Smooth muscle cell (in vitro differentiated cells): ENCODE measurements at regions not wholly inside any gene's neighbourhood (a gene's known extent, or its start where the extent isn't known, plus 50 kb on each side); places are given as distances from the start of the nearest gene placed in this dataset.

Source experiments
- DNase-seq: peaks from one replicate; lab custom pipeline; 2025; ENCODE audit not compliant: unreplicated experiment; lab: John Stamatoyannopoulos, UW
- H2AFZ ChIP-seq: fragments of 200-600 bp; sonication (generic); 2 replicates; pipeline ENCODE4 v1.6.0; 2016; ENCODE audit warnings: antibody characterized with exemption, low read depth, mild to moderate bottlenecking
- H3F3A ChIP-seq: fragments of 200-600 bp; sonication (generic); 2 replicates; pipeline ENCODE4 v1.6.0; 2017; ENCODE audit warnings: antibody characterized with exemption, low read depth
- H3K27ac ChIP-seq: fragments of 200-600 bp; sonication (generic); 2 replicates; pipeline ENCODE4 v1.5.1; 2016; ENCODE audit warnings: low read depth, mild to moderate bottlenecking
- H3K27me3 ChIP-seq: fragments of 200-600 bp; sonication (generic); 2 replicates; pipeline ENCODE4 v1.6.1; 2016; ENCODE audit warnings: low read depth, mild to moderate bottlenecking
- H3K36me3 ChIP-seq: fragments of 200-600 bp; sonication (generic); 2 replicates; pipeline ENCODE4 v1.5.1; 2016; ENCODE audit warnings: low read depth
- H3K4me1 ChIP-seq: fragments of 200-600 bp; sonication (generic); 2 replicates; pipeline ENCODE4 v1.5.1; 2016; ENCODE audit warnings: low read depth
- H3K4me2 ChIP-seq: fragments of 200-600 bp; sonication (generic); 2 replicates; pipeline ENCODE4 v1.6.0; 2016; ENCODE audit warnings: mild to moderate bottlenecking
- H3K4me3 ChIP-seq: fragments of 200-600 bp; sonication (generic); 2 replicates; pipeline ENCODE4 v1.5.1; 2016; ENCODE audit warnings: mild to moderate bottlenecking
- H3K79me2 ChIP-seq: fragments of 200-600 bp; sonication (generic); 2 replicates; pipeline ENCODE4 v1.6.0; 2016; ENCODE audit warnings: low read depth, mild to moderate bottlenecking
- H3K9ac ChIP-seq: fragments of 200-600 bp; sonication (generic); 2 replicates; pipeline ENCODE4 v1.6.0; 2016; ENCODE audit warnings: low read depth
- H3K9me3 ChIP-seq: fragments of 200-600 bp; sonication (generic); replicated peaks from 2 replicates; pipeline ENCODE4 v1.5.1; 2016; ENCODE audit warnings: low read depth
- H4K20me1 ChIP-seq: fragments of 200-600 bp; sonication (generic); 2 replicates; pipeline ENCODE4 v1.6.0; 2016; ENCODE audit warnings: low read depth
- CTCF ChIP-seq: fragments of 200-600 bp; sonication (generic); IDR thresholded peaks from 2 replicates; pipeline ENCODE4 v1.5.1; 2017; ENCODE audit warnings: borderline replicate concordance, mild to moderate bottlenecking, antibody characterized with exemption; ENCODE audit not compliant: insufficient read depth, poor library complexity, severe bottlenecking
- WGBS: methylation state at CpG from one replicate; pipeline ENCODE4 v1.1.7; 2016; ENCODE audit warnings: low lambda C conversion rate; 5-methylcytosine and 5-hydroxymethylcytosine counted together

GRCh38 chr5:4068171-4068570 lies 472.5 kb downstream of the IRX1 start:
- no peak overlapping the region for H2AFZ ChIP-seq
- 88% methylated on average over 6 of the region's 6 CpGs for WGBS

GRCh38 chr5:4078544-4078943 lies 482.9 kb downstream of the IRX1 start:
- no peak overlapping the region for H2AFZ ChIP-seq
- no peak for TF ChIP-seq CTCF
- 83% methylated on average over 5 of the region's 5 CpGs for WGBS

More at GRCh38 chr5:4068171-4068570, 472.5 kb downstream of the IRX1 start:
- Histone ChIP-seq H3K9ac (no peak overlapping the region), H3K4me1 (no peaks in the 10 kb centered on the region), H3K79me2 (no peaks in the 10 kb centered on the region), H3K4me2 (no peak overlapping the region), H3K4me3 (no peak overlapping the region), H3K9me3 (no peaks in the 10 kb centered on the region), H3K36me3 (no peaks in the 10 kb centered on the region), H3F3A (no peaks in the 10 kb centered on the region), H3K27me3 (no peaks in the 10 kb centered on the region), H4K20me1 (no peaks in the 10 kb centered on the region), H3K27ac (no peak overlapping the region)
- DNase-seq = no peak
- TF ChIP-seq CTCF = no peak

DNA sequence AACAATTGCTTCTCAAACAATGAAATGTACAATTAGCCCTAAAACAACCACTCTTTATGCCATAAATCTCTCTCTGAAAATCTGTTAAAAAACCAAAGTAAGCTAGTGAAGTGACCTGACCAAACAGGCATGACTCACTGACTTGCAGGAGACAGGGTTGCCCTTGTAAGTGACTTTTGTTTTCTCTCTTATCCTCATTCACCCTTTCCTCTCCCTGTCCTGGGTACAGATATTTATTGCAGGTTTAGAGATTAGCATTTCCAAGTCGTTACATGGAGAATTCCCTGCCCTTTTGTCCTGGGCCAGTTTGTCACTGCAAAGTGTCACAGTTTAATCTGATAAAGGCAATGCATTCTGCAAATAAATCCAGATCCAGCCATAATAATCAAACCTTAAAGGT lies 484.2 kb downstream of the IRX1 start:
- TF ChIP-seq CTCF = no peak
- Histone ChIP-seq H4K20me1 (no peaks in the 10 kb centered on the region), H3K4me3 (no peak overlapping the region), H3K36me3 (no peaks in the 10 kb centered on the region), H3K4me2 (no peak overlapping the region), H2AFZ (no peak overlapping the region), H3F3A (no peaks in the 10 kb centered on the region), H3K4me1 (no peaks in the 10 kb centered on the region), H3K27me3 (no peaks in the 10 kb centered on the region), H3K27ac (no peak overlapping the region), H3K9ac (no peak overlapping the region), H3K9me3 (no peaks in the 10 kb centered on the region), H3K79me2 (no peaks in the 10 kb centered on the region)
- no peak for DNase-seq
- WGBS = 22% methylated on average over 1 of the region's 1 CpG

More at GRCh38 chr5:4078544-4078943, 482.9 kb downstream of the IRX1 start:
- H3F3A ChIP-seq = no peaks in the 10 kb centered on the region
- no peaks in the 10 kb centered on the region for H3K79me2 ChIP-seq
- no peak for DNase-seq
- H4K20me1 ChIP-seq = no peaks in the 10 kb centered on the region
- H3K9me3 ChIP-seq = no peaks in the 10 kb centered on the region
- H3K4me3 ChIP-seq = no peak overlapping the region
- H3K9ac ChIP-seq = no peak overlapping the region
- no peaks in the 10 kb centered on the region for H3K27me3 ChIP-seq
- H3K36me3 ChIP-seq = no peaks in the 10 kb centered on the region
- H3K4me1 ChIP-seq = no peaks in the 10 kb centered on the region
- H3K27ac ChIP-seq = no peak overlapping the region
- no peak overlapping the region for H3K4me2 ChIP-seq

DNA sequence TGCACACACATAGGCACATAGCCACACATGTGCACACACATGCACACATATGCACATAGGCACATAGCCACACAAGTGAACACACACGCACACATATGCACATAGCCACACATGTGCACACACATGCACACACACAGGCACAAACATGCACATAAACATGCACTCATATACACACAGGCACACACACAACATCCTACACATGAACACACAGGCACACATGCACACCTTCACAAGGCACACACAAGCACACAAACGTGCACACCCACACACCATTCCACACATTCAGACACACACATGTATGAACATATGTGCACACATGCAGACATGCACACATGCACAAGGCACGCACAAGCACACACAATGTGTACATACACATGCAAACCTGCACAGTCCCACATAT lies 484.7 kb downstream of the IRX1 start:
- no peak for TF ChIP-seq CTCF

More for the DNA sequence above, 484.7 kb downstream of the IRX1 start:
- Histone ChIP-seq H4K20me1 (no peaks in the 10 kb centered on the region), H3K9me3 (no peaks in the 10 kb centered on the region), H3K27ac (no peak overlapping the region), H3K79me2 (no peaks in the 10 kb centered on the region), H2AFZ (no peak overlapping the region), H3F3A (no peaks in the 10 kb centered on the region), H3K4me3 (no peak overlapping the region), H3K4me1 (no peaks in the 10 kb centered on the region), H3K36me3 (no peaks in the 10 kb centered on the region), H3K4me2 (no peak overlapping the region), H3K27me3 (no peaks in the 10 kb centered on the region), H3K9ac (no peak overlapping the region)
- WGBS = 82% methylated on average over 3 of the region's 3 CpGs
- DNase-seq = no peak
